ENCODE measurements at regions not wholly inside any gene's neighbourhood (a gene's known extent, or its start where the extent isn't known, plus 50 kb on each side); places are given as distances from the start of the nearest gene placed in this dataset.

GRCh38 chr7:41536873-41537665 is 165.8 kb downstream of the INHBA start:
- FAIRE-seq, result no peak

DNA sequence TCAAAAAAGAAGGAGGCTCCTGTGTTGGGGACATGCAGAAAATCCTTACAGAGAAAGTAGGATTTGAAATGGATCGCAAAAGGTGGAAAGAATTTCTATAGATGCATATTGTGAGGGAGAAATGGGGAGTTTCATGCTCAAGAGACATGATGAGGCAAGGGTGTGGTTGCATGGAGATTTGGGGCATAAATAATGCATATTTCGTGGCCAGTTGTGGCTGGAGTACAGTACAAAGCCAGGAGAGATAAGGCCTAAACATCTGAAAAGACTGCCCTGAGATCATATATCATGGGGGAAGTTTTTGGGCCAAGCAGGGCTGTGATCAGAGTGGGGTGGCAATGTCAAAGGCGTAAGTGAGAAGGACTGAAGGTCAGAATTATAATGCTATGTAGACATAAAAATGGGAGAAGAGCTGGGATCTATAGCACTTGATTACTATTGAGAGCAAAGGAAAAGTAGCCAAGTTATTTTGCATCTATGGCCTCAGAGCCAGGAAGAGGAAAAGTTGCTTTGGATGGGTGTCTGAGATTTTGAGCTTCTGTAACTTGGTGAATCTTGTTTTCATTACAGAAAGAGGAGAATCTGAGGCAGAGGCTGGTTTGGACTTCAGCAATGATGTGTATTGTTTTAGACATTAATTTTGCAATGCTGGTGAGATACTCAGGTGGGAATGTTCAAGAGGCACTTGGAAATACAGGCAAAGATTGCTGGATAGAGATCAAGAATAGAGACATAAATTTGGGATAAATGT is 166.6 kb downstream of the INHBA start:
- DNase-seq (ENCODE audit: extremely low spot score, insufficient read length, low read depth) (no peak), FAIRE-seq (no peak)

More at GRCh38 chr7:41536873-41537665, 165.8 kb downstream of the INHBA start:
- DNase-seq (ENCODE audit: extremely low spot score, insufficient read length, low read depth), result no peak

GRCh38 chr7:41529831-41530230 is 173.1 kb downstream of the INHBA start:
- FAIRE-seq (no peak), DNase-seq (ENCODE audit: extremely low spot score, insufficient read length, low read depth) (no peak)

- FAIRE-seq (no peak), DNase-seq (ENCODE audit: extremely low spot score, insufficient read length, low read depth) (no peak)
These were observed 178.0 kb downstream of the INHBA start for GRCh38 chr7:41524876-41525275.

DNA sequence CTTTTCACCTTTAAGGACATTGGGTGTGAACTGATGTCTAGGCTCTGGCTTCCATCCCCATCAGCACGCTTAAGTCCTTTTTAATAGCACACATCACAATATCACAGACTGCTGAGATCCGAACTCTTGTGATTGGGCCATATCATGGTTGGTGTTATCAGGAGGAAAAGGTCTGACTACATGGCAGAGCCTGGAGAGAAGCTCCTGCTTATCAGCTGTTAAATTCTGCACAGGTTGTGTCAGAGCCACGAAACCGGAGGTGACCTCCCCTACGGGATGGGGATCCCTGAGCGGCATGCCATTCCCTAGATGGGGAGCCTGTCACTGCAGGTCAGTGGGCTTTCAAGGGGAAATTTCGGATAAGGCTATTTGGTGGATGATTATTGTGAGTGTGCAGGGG is 182.4 kb downstream of the INHBA start:
- no peak for DNase-seq (ENCODE audit: extremely low spot score, insufficient read length, low read depth)
- FAIRE-seq, result no peak

GRCh38 chr7:41517771-41518170 is 185.1 kb downstream of the INHBA start:
- DNase-seq (ENCODE audit: extremely low spot score, insufficient read length, low read depth) (no peak), FAIRE-seq (no peak)

- DNase-seq (ENCODE audit: extremely low spot score, insufficient read length, low read depth), result no peak
These were observed 194.1 kb downstream of the INHBA start for GRCh38 chr7:41508755-41509154.

DNA sequence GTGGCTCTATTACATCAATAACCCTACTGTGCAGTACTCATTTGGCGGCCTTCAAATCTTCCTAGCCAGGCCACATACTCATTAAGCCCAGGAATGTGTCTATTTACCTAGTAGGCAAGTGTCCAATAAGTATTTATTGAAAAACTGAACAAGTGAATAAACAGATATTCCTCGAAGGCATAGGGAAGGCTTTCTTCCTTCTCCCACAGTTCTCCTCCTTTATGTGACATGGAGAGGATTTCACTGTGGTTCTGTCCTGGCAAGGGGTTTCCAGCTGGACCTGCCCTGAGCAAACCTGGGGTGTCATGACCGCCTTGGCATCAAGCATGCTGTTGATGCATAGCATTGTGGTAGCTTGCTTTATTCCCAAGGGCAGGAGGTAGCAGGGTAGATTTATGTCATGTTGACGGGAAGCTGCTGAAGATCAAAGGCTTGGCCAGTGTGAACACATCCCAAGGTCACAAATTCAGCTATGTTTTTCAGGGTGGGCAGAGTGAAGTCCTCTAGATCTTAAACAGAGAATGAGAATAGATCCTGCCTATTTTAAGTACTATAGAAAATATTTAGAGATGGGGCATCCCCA is 195.1 kb downstream of the INHBA start:
- DNase-seq (ENCODE audit: extremely low spot score, insufficient read length, low read depth), result no peak
- no peak for FAIRE-seq

More at GRCh38 chr7:41508755-41509154, 194.1 kb downstream of the INHBA start:
- no peak for FAIRE-seq

- no peak for FAIRE-seq
These were observed 198.5 kb downstream of the INHBA start for GRCh38 chr7:41504214-41504980.

DNA sequence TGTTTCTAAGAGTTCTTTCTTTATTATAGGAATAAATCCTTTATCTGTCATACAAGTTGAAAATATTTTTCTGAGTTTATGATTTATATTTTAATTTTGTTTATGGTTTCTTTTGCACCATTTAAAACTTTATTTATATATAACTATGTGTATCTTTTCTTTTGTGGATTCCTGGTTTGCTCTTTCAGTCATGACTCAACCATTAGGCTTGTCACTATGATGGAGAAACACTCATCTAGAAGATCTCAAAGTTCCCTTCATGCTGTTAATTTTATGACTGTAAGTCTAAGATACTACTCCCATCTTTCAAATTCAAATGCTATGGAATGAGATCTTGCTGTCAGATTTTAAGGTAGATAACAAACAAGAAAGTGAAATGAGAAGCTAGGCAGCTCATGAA is 199.5 kb downstream of the INHBA start:
- FAIRE-seq, result no peak
- DNase-seq (ENCODE audit: extremely low spot score, insufficient read length, low read depth), result no peak

More at GRCh38 chr7:41504214-41504980, 198.5 kb downstream of the INHBA start:
- no peak for DNase-seq (ENCODE audit: extremely low spot score, insufficient read length, low read depth)

- DNase-seq (ENCODE audit: extremely low spot score, insufficient read length, low read depth) (no peak), FAIRE-seq (no peak)
These were observed 201.4 kb downstream of the INHBA start for GRCh38 chr7:41501466-41501865.

DNA sequence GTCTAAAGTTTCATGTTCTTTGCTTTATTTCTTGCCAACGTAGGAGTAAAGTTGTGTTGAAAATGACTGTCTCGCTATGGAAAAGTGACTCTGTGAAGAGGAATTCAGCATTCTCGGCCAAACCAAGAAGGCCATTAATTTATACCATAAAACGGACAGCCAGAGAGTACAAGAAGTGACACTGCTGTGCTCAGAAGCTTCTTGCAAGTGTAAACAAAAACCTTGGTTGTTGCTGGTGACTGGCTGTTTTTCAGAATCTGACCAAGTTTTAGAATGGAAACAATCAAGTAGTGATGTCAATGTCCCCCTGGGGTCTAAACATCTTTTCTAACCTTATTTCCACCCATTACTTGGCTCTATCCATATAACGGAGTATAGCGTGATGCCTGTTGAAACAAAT is 201.9 kb downstream of the INHBA start:
- FAIRE-seq (no peak), DNase-seq (ENCODE audit: extremely low spot score, insufficient read length, low read depth) (no peak)

DNA sequence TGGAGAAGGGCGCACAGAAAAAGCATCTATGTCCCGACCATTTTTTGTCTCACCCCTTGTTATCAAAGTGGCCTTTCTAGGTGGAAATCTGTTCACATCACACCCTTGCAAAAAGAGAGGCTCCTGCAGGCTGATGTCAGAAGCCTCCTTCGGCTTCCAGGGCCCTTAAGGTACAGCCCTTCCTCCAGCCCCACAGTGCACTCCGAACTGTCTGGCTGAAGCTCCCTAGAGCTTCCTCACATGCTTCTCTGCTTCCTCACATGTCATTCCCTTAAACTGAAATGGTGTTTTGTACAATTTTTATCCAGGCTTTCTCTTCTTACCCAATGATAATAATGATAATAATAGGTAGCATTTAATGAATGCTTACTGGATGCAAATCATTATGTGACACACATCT is 210.3 kb downstream of the INHBA start:
- no peak for DNase-seq (ENCODE audit: extremely low spot score, insufficient read length, low read depth)
- no peak for FAIRE-seq

GRCh38 chr7:41491883-41492471 is 210.9 kb downstream of the INHBA start:
- DNase-seq (ENCODE audit: extremely low spot score, insufficient read length, low read depth) (no peak), FAIRE-seq (no peak)

DNA sequence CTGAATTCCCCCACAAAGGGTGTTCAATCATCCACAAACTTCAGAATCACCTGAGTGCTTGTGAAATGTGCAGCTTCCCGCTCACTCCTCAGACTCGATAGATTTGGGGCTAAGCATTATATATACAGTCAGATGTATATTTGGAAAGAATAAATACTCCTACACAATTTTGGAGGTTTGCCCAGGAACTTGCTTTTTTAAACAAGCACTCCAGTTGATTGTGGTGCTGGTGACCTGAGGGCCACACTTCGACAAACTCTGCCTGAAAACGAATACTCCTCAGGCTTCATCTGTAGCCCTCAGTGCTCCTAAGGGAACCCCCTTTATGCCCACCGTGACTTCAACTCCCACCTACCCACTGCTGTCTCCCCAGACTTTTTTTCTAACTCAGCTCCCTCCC is 211.6 kb downstream of the INHBA start:
- FAIRE-seq (no peak), DNase-seq (ENCODE audit: extremely low spot score, insufficient read length, low read depth) (no peak)

DNA sequence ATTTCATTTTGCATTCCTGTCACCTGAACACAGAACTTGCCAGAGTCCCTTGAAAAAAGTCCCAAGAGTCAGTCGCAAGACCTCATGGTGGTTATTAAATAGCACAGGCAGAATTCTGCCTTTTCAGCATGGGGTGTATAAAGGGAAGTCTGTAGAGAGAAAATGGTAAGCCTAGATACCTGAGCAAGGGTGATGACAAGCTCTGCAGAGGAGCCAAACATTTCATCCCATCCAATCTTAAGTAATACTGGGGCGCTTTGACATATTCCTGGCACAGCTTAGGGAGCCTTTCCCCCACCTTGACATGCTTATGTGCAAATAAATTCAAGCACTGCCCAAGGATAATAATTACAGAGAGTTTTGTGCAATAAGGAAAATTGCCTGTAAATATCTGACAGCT is 213.0 kb downstream of the INHBA start:
- no peak for DNase-seq (ENCODE audit: extremely low spot score, insufficient read length, low read depth)
- FAIRE-seq, result no peak

- DNase-seq (ENCODE audit: extremely low spot score, insufficient read length, low read depth) (no peak), FAIRE-seq (no peak)
These were observed 215.5 kb downstream of the INHBA start for GRCh38 chr7:41487229-41487940.

- DNase-seq (ENCODE audit: extremely low spot score, insufficient read length, low read depth), result no peak
- FAIRE-seq, result no peak
These were observed 221.5 kb downstream of the INHBA start for GRCh38 chr7:41481353-41481752.

DNA sequence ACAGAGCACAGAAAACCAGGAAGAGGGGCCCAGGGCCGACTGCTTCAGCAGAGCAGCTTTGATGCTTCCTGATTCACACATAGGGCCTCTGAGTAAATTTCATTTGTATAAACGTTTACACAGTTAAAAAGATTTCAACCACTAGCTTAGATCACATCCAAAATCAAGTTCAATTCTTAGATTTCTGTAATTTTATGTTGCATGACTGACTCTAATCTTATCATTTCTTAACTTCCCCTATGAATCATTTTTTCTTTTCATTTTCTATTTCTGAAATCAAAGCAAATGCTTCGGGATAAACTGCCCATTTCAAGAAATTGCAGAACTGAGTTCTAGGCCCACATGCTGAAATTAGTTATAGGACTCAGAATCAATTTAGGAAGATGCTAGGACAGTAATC is 224.7 kb downstream of the INHBA start:
- FAIRE-seq (no peak), DNase-seq (ENCODE audit: extremely low spot score, insufficient read length, low read depth) (no peak)

Measured in GM18507 (cell line).